Gastrocnemius medialis (tissue), 4 donors: ENCODE measurements at regions not wholly inside any gene's neighbourhood (a gene's known extent, or its start where the extent isn't known, plus 50 kb on each side); places are given as distances from the start of the nearest gene placed in this dataset.

Experiments used
- ATAC-seq, 2 donors: fragments of 150-250 bp; one replicate each; pipeline ENCODE4 v1.9.1; 2016
- DNase-seq, 2 donors: peaks; one replicate each; pipeline ENCODE4 v3.0.0-alpha.2; 2019
- H3K27ac ChIP-seq, 4 donors: fragments of 200-600 bp; sonication (generic); 1 replicate in 1 of 4; 2 replicates in 3 of 4; pipeline ENCODE4 v1.5.1; 2016 to 2018; ENCODE audit warnings: mild to moderate bottlenecking in 2 of 4, moderate library complexity in 1 of 4
- H3K27me3 ChIP-seq, 3 donors: fragments of 200-600 bp; sonication (generic) in 2 of 3; 1 replicate in 1 of 3; 2 replicates in 2 of 3; pipeline versions ENCODE4 v1.5.1 to v1.6.0; 2016 to 2019; ENCODE audit warnings: mild to moderate bottlenecking in 1 of 3, moderate library complexity in 1 of 3
- H3K36me3 ChIP-seq, 2 donors: fragments of 200-600 bp; sonication (generic) in 1 of 2; one replicate each; pipeline ENCODE4 v1.5.1; 2017 to 2018
- H3K4me1 ChIP-seq, 2 donors: fragments of 200-600 bp; sonication (generic) in 1 of 2; one replicate each; pipeline ENCODE4 v1.5.1; 2016 to 2017; ENCODE audit warnings: mild to moderate bottlenecking in 2 of 2
- H3K4me3 ChIP-seq, 4 donors: fragments of 200-600 bp; sonication (generic) in 3 of 4; 1 replicate in 1 of 4; 2 replicates in 3 of 4; pipeline ENCODE4 v1.5.1; 2016 to 2019; ENCODE audit warnings: mild to moderate bottlenecking in 2 of 4
- H3K9me3 ChIP-seq, 3 donors: fragments of 200-600 bp; sonication (generic) in 2 of 3; 1 replicate in 1 of 3; 2 replicates in 2 of 3; pipeline ENCODE4 v1.5.1; 2016 to 2019
- POLR2A ChIP-seq, 2 donors: fragments of 450-650 bp; IDR thresholded peaks; one replicate each; pipeline ENCODE4 v1.6.1; 2017; ENCODE audit warnings: antibody characterized with exemption in 2 of 2, mild to moderate bottlenecking in 2 of 2, moderate library complexity in 2 of 2
- in situ Hi-C, 4 donors: fragments of 200-750 bp; cut with MboI; loops; one replicate each; pipeline versions ENCODE4 v1.15.0 to v1.8.0; 2017; ENCODE audit warnings: low sequenced_read_pairs in 4 of 4
- intact Hi-C: fragments of 100-400 bp; cut with DNase I; formaldehyde crosslinking; loops from one replicate; pipeline ENCODE4 v1.15.1; 2023; ENCODE audit warnings: low total_unique reads
- TF ChIP-seq, protein P1 (sequence below), 5 experiments: fragments of 450-650 bp in 3 of 5; fragments of 200-600 bp in 2 of 5; sonication (generic) in 2 of 5; IDR thresholded peaks in 4 of 5; conservative IDR thresholded peaks in 1 of 5; 1 replicate in 4 of 5; 2 replicates in 1 of 5; pipeline ENCODE4 v1.5.1; 2016 to 2019; ENCODE audit warnings: antibody characterized with exemption in 5 of 5, mild to moderate bottlenecking in 3 of 5, moderate library complexity in 3 of 5

DNA sequence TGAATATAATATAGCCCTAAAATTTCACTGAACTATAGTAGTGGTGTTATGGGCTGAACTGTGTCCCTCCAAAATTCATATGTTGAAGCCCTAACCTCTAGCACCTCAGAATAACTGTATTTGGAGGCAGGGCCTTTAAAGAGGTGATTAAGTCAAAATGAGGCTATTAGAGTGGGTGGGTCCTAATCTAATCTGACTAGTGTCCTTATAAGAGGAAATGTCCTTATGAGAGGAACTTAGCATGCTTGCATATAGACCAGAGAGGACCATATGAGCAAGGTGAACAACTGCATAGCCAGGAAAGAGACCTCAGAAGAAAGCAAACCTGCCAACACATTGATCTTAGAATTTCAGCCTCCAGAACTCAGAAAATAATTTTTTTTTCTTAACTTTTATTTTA lies 238.4 kb downstream of the ZEB2 start:
- ATAC-seq: no peak
- no peaks in the 10 kb centered on the region for H3K27me3 ChIP-seq
- H3K36me3 ChIP-seq: no peaks in the 10 kb centered on the region
- intact Hi-C loops (no loop called here), in situ Hi-C loops (no loop called here)
- no peak overlapping the region for H3K27ac ChIP-seq
- no peaks in the 10 kb centered on the region for H3K4me1 ChIP-seq
- H3K4me3 ChIP-seq: no peak overlapping the region
- TF ChIP-seq POLR2A (IDR thresholded peaks at IDR 0.05): no peak
- H3K9me3 ChIP-seq: no peaks in the 10 kb centered on the region
- no peak for DNase-seq

DNA sequence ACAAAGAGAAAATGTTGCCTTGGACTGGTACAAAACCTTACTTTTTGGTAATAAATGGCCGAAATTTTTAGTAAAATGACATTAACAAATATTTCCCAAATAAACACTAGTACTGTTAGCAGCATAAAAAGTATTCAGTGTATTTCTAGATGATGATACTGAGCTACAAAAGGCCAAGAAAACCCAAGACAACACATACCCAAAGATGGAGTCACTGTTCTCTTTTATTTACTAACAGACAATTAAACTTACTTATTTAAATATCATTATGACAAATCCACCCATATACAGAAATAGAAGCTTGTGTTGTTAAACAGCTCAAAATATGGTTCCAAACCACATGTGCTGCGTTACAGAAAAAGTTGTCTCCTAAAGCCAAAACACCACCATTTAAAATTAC lies 239.9 kb downstream of the ZEB2 start:
- Histone ChIP-seq H3K27me3 (no peaks in the 10 kb centered on the region), H3K36me3 (no peaks in the 10 kb centered on the region), H3K4me1 (peaks cover 0 to 2% of the 10 kb centered on the region in 2 donors), H3K9me3 (no peaks in the 10 kb centered on the region), H3K27ac (no peak overlapping the region), H3K4me3 (no peak overlapping the region)
- intact Hi-C loops: no loop called here
- DNase-seq: no peak
- TF ChIP-seq, protein P1, sequence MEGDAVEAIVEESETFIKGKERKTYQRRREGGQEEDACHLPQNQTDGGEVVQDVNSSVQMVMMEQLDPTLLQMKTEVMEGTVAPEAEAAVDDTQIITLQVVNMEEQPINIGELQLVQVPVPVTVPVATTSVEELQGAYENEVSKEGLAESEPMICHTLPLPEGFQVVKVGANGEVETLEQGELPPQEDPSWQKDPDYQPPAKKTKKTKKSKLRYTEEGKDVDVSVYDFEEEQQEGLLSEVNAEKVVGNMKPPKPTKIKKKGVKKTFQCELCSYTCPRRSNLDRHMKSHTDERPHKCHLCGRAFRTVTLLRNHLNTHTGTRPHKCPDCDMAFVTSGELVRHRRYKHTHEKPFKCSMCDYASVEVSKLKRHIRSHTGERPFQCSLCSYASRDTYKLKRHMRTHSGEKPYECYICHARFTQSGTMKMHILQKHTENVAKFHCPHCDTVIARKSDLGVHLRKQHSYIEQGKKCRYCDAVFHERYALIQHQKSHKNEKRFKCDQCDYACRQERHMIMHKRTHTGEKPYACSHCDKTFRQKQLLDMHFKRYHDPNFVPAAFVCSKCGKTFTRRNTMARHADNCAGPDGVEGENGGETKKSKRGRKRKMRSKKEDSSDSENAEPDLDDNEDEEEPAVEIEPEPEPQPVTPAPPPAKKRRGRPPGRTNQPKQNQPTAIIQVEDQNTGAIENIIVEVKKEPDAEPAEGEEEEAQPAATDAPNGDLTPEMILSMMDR (IDR thresholded peaks at IDR 0.05 in 4 of 5, conservative IDR thresholded peaks at IDR 0.05 in 1 of 5): no peak
- ATAC-seq: no peak
- in situ Hi-C loops: no loop called here

DNA sequence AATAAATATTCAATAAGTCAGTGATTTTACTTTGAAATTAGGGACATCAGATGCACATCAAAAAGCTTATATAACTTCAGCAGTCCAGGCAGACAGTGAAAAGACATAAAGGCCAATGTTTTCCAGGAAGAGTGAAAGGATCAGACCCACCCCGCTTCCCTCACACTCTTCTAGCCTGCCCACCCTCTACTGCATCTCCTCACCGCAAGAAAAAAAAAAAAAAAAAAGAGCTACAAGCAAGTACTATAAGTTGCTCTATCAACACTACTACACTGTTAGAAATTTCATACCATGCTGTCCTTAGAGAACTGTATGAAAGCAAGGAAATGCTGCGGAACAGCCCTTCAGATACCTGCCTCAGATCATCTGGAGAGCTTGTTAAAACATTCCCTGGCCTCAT lies 240.8 kb downstream of the ZEB2 start:
- Histone ChIP-seq H3K4me3 (no peak overlapping the region), H3K27me3 (no peaks in the 10 kb centered on the region), H3K36me3 (no peaks in the 10 kb centered on the region), H3K9me3 (no peaks in the 10 kb centered on the region), H3K4me1 (peaks cover 0 to 2% of the 10 kb centered on the region in 2 donors), H3K27ac (no peak overlapping the region)
- DNase-seq (no peak), ATAC-seq (no peak)
- TF ChIP-seq, protein P1 (IDR thresholded peaks at IDR 0.05 in 4 of 5, conservative IDR thresholded peaks at IDR 0.05 in 1 of 5): no peak
- no peak for TF ChIP-seq POLR2A (IDR thresholded peaks at IDR 0.05)
- in situ Hi-C loops: no loop called here
- intact Hi-C loops: no loop called here

DNA sequence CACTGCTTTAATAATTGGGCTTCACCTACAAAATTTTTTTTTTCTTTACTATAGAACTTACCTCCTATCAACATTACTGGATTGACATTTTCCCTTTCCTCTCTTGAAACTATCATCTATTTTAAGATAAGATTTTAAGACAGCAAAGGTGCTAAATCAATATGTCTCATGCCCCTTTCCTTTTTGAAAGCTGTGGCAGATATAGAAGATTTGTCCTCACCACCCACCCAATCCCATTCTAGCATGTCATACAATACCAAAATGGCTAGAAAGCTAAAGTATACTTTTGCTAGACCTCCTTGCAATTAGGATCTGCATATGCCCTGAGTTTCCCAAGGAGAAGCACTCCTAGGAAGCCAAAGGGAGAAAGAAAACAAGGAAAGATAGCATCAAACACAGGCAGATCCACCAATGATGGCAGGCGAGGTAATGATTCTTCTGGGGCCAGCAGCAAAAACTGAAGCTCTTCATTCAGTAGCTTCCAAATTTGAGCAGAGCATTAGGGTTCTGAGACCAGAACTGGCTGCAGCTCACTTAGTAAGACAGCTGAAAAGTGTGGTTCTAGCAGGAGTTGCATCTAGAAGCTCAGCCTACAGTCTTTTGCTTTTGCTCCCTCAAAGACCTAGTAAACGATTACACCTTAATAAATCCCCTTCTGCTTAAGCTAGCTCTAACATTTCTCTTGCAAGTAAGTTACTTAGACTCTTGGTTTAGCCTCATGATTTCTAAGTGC lies 242.1 kb downstream of the ZEB2 start:
- in situ Hi-C loops (no loop called here), intact Hi-C loops (no loop called here)
- TF ChIP-seq, protein P1 (IDR thresholded peaks at IDR 0.05 in 4 of 5, conservative IDR thresholded peaks at IDR 0.05 in 1 of 5): no peak
- no peak for TF ChIP-seq POLR2A (IDR thresholded peaks at IDR 0.05)

DNA sequence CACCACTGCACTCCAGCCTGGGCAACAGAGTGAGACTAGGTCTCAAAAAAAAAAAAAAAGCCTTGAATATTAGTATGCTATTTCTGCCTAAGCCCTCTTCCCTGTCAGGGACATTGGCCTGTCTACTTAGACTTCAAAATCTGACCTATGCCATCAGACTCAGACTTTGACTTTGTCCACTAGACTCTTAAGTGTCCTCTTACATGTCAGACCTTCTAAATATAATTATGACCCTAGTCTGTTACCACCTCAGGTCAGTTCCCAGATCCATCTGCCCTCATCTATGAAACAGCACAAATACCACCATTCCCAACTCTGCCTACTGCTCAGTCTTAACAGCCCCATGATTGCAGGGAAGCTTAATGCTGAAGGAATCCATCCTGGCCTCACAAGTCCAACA lies 244.6 kb downstream of the ZEB2 start:
- in situ Hi-C loops: no loop called here

More for the DNA sequence above, 242.1 kb downstream of the ZEB2 start:
- Histone ChIP-seq H3K9me3 (no peaks in the 10 kb centered on the region), H3K27me3 (no peaks in the 10 kb centered on the region), H3K4me3 (no peak overlapping the region), H3K4me1 (peaks cover 0 to 2% of the 10 kb centered on the region in 2 donors), H3K36me3 (no peaks in the 10 kb centered on the region), H3K27ac (no peak overlapping the region)
- DNase-seq (no peak), ATAC-seq (no peak)

More for the DNA sequence above, 244.6 kb downstream of the ZEB2 start:
- Histone ChIP-seq H3K27ac (no peak overlapping the region), H3K9me3 (no peaks in the 10 kb centered on the region), H3K4me3 (no peak overlapping the region), H3K4me1 (peaks cover 0 to 2% of the 10 kb centered on the region in 2 donors), H3K36me3 (no peaks in the 10 kb centered on the region), H3K27me3 (no peaks in the 10 kb centered on the region)
- intact Hi-C loops: no loop called here
- DNase-seq: no peak
- peak in 1 of 2 donors; percentile 41 for ATAC-seq
- TF ChIP-seq, protein P1 (IDR thresholded peaks at IDR 0.05 in 4 of 5, conservative IDR thresholded peaks at IDR 0.05 in 1 of 5): no peak
- no peak for TF ChIP-seq POLR2A (IDR thresholded peaks at IDR 0.05)
